ENCODE measurements at regions not wholly inside any gene's neighbourhood (a gene's known extent, or its start where the extent isn't known, plus 50 kb on each side); places are given as distances from the start of the nearest gene placed in this dataset.

DNA sequence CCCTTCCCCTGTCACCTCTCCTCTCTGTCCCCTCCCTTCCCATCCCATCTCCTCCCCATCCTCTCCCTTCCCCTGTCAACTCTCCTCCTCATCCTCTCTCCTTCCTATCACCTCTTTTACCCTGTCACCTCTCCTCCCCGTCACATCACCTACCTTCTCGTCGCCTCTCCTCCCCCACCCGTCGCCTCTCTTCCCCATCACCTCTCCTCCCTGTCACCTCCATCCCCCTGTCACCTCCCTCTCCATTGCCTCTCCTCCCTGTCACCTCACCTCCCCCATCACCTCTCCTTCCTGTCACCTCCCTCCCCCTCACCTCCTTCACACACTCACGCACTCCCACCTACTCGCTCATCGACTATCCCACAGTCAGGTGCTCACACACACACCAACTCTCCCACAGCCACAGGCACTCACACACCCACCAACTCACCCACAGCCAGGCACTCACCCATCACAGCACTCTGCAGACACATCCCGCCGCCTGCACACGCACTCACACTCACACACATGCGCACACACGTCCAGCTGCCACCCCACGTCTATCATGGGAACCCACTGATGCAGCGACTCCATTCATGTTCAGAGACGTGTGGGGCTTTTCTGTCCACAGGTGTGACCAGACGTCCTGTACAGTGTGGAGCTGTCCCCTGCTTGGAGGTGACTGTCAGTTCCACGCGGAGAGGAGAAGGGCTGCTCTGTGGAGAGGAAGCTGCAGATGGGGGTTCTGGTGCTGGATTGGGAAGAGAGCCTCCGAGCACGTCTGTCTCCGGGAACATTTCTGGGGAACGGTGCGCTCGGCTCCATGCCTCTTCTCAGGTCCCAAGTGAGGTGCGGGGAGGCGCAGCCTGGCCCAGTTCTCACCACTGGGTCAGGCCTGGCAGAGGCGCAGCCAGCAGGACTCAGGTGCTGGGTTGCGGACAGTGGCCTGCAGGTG lies 184.3 kb downstream of the TTLL2 start:
- no peak for ATAC-seq

DNA sequence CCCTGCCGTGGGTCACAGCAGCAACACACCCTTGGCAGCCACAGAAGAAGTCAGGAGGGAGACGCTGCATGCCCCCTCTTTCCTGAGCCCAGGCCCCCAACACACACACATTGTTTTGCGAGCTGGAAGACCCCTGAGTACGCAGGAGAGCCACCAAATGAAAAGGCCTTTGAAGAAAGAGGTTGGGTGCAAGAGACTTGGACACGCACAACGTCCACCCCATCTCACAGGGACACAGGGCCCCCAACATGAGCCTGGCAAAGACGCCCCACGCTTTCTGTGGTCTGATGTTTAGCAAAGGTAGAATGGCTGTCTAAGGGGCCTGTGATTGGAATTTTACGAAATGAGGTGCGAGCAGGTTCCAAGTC lies 185.0 kb downstream of the TTLL2 start:
- Mint-ChIP-seq H3K36me3 (ENCODE audit: low read depth) (no peaks in the 10 kb centered on the region), H3K27me3 (peaks cover 24% of the 10 kb centered on the region), H3K27ac (no peak overlapping the region), H3K9me3 (no peaks in the 10 kb centered on the region), H3K4me3 (no peak overlapping the region), H3K4me1 (no peaks in the 10 kb centered on the region)
- no peak for DNase-seq
- no peak for ATAC-seq

More for the DNA sequence above, 184.3 kb downstream of the TTLL2 start:
- Mint-ChIP-seq H3K4me3 (no peak overlapping the region), H3K36me3 (ENCODE audit: low read depth) (no peaks in the 10 kb centered on the region), H3K27ac (no peak overlapping the region), H3K4me1 (no peaks in the 10 kb centered on the region), H3K27me3 (peaks cover 24% of the 10 kb centered on the region), H3K9me3 (no peaks in the 10 kb centered on the region)
- no peak for DNase-seq

DNA sequence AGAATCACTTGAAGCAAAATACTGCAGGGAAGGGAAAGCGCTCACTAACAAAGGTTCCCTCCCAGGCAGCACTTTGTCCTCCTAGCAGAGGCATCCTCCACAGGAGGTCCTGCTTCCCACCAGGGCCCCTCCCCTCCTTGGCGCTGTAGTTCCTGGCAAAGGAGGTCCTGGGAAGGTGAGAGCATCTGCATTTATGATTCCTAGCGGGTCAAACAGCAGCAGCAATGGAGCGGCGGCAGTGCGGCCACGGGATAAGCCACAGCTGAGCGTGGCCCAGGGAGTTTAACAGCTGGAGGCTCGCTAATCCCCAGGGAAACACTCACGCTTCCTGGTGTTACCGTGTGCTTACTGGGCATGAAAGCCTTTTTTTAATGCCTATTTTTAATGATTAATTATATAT lies 185.8 kb downstream of the TTLL2 start:
- Mint-ChIP-seq H3K36me3 (ENCODE audit: low read depth) (no peaks in the 10 kb centered on the region), H3K4me1 (no peaks in the 10 kb centered on the region), H3K27me3 (peaks cover 24% of the 10 kb centered on the region), H3K27ac (no peak overlapping the region), H3K4me3 (no peak overlapping the region), H3K9me3 (no peaks in the 10 kb centered on the region)
- no peak for DNase-seq
- no peak for ATAC-seq

DNA sequence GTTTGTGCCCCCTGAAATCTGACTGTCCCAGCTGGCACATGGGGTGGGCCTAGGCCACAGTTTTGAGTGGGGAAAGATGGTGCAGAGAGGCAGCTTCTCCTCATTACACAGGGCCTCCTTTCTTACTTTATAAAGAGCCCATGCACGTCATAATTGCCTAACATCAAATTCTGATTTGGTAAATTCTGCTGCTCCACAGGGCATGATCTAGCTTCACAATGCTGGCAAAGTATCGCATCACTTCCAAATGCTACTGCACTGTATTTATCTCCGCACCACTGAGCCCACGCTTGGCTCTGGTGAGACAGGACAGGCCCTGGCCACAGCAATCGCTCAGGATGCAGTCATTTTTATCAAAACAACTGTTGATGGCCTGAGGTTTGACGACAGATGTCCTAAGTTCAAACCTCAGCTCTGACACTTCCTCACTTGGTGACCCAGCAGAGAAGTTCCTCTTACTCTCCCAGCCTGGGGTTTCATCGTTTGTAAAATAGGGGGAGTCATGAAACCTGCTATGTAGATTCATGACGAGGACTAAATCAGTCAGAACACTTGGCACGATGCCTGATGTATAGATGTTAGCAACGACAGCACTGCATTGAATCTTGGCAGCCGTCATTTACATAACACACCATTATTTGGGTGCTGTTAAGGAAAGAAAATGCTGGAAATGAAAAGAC lies 187.9 kb downstream of the TTLL2 start:
- Mint-ChIP-seq H3K27me3 (peaks cover 24% of the 10 kb centered on the region), H3K4me3 (no peak overlapping the region), H3K9me3 (no peaks in the 10 kb centered on the region), H3K27ac (no peak overlapping the region), H3K4me1 (no peaks in the 10 kb centered on the region), H3K36me3 (ENCODE audit: low read depth) (no peaks in the 10 kb centered on the region)
- ATAC-seq (no peak), DNase-seq (no peak)

DNA sequence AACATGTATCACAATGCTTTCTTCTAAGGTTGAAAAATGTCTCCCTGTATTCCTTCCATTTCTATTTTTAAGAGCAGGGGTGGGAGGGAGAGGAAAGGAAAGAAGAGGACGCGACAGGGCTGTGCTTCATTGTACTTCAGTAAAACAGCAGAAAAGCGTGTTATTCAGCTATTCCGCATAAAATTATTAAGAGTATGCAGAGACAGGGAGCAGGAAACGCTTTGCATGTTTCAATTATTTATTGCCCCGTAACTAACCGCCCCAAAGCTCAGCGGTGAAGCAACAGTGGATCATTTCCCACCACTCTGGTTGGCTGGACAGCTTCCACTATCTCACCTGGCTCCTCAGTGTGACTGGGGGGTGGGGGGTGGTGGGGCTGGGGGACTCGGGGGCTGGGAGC lies 188.9 kb downstream of the TTLL2 start:
- H3K27me3 Mint-ChIP-seq = peaks cover 24% of the 10 kb centered on the region
- H3K27ac Mint-ChIP-seq = no peak overlapping the region
- no peaks in the 10 kb centered on the region for H3K36me3 Mint-ChIP-seq (ENCODE audit: low read depth)
- H3K9me3 Mint-ChIP-seq = no peaks in the 10 kb centered on the region
- DNase-seq = no peak
- ATAC-seq = no peak
- no peak overlapping the region for H3K4me3 Mint-ChIP-seq
- H3K4me1 Mint-ChIP-seq = no peaks in the 10 kb centered on the region

DNA sequence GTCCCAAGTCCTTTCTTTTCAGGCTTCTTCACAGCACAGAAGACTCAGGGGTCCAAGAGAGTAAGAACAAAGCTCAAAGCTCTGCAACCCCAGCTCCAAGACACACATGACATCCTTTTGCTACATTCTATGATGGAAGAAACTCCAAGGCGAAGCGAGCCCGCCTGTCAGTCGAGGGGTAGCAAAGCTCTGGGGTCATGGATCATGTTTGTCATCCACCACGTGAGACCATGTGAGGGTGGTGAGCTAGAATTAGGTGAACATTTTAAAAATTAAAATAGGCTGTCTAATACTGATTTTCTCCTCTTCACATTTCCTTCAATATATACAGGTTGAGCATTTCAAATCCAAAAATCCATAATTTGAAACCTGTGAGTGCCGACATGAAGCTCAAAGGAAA lies 189.6 kb downstream of the TTLL2 start:
- Mint-ChIP-seq H3K9me3 (no peaks in the 10 kb centered on the region), H3K4me3 (no peak overlapping the region), H3K4me1 (no peaks in the 10 kb centered on the region), H3K27ac (no peak overlapping the region), H3K27me3 (peaks cover 21% of the 10 kb centered on the region), H3K36me3 (ENCODE audit: low read depth) (no peaks in the 10 kb centered on the region)
- ATAC-seq (no peak), DNase-seq (no peak)

DNA sequence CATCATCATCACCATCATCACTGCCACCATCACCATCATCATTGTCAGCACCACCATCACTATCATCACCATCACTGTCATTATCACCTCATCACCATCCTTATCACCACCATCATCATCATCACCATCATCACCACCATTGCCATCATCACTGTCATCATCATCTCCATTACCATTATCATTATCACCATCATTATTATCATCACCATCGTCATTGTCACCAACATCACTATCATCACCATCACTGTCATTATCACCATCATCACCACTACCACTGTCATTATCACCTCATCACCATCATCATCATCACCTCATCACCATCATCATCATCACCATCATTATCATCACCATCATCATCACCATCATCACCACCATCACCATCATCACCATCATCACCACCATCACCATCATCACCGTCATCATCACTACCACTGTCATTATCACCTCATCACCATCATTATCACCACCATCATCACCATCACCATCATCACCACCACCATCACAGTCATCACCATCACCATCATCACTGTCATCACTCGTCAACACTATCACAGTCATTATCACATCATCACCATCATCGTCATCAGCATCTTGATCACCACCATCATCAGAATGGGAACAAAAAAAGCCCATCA lies 191.1 kb downstream of the TTLL2 start:
- no peak for DNase-seq
- H3K9me3 Mint-ChIP-seq = no peaks in the 10 kb centered on the region
- no peak overlapping the region for H3K4me3 Mint-ChIP-seq
- H3K27me3 Mint-ChIP-seq = peaks cover 21% of the 10 kb centered on the region
- no peak overlapping the region for H3K27ac Mint-ChIP-seq
- ATAC-seq = no peak
- no peaks in the 10 kb centered on the region for H3K4me1 Mint-ChIP-seq
- no peaks in the 10 kb centered on the region for H3K36me3 Mint-ChIP-seq (ENCODE audit: low read depth)

DNA sequence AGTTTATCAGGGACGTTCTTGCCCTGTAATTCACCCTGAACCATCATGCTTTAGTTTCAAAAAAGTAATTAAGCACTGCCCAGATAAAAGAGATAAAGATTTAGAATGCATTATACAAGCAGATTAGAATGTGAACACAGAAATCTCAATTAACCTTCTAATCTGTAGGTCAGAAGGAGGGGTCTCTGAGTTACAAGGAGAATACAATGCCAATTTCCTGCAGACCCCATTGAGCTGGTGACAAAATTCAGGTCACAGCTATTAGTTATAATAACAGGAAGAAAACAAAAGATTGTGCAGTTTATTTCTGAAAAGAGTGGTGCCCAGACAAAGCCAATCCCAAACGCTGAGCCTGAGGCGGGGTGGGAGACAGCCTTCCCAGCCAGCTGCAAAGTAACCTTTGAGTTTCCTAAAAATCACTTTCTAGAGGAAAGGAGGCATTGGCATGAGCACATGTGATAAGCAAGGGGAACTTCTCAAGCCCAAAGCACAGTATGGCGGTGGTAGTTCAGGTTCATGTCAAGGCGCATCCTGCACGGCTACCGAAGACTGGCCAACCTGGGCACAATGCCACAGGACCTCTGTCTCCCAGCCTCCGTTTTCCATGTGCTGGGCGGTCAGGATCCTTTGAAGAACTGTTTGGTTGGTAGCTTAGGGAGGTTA lies 192.5 kb downstream of the TTLL2 start:
- Mint-ChIP-seq H3K36me3 (ENCODE audit: low read depth) (no peaks in the 10 kb centered on the region), H3K9me3 (no peaks in the 10 kb centered on the region), H3K27me3 (peaks cover 14% of the 10 kb centered on the region), H3K4me1 (no peaks in the 10 kb centered on the region), H3K4me3 (no peak overlapping the region), H3K27ac (no peak overlapping the region)
- no peak for ATAC-seq
- DNase-seq = no peak

DNA sequence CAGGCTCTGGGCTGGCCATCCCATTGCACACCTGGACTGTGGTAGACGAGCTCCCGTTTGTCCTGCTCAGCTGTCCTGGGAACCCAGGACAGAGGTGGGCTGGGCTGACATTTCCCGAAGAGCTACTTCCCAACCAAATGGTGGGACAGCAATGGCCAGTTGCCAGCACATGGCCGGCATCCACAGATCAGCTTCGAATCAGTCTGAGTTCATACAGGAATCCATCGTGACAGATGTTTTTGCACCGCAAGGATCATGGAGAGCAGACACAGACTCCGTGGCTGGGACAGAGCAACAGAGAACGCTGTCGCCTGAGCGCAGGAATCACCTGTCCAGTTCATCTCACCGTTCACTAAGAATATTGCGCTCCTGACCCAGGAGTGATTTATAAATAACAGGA lies 198.5 kb downstream of the TTLL2 start:
- Mint-ChIP-seq H3K27me3 (no peaks in the 10 kb centered on the region), H3K36me3 (ENCODE audit: low read depth) (no peaks in the 10 kb centered on the region), H3K4me3 (no peak overlapping the region), H3K9me3 (no peaks in the 10 kb centered on the region), H3K27ac (no peak overlapping the region), H3K4me1 (no peaks in the 10 kb centered on the region)
- ATAC-seq (no peak), DNase-seq (no peak)

DNA sequence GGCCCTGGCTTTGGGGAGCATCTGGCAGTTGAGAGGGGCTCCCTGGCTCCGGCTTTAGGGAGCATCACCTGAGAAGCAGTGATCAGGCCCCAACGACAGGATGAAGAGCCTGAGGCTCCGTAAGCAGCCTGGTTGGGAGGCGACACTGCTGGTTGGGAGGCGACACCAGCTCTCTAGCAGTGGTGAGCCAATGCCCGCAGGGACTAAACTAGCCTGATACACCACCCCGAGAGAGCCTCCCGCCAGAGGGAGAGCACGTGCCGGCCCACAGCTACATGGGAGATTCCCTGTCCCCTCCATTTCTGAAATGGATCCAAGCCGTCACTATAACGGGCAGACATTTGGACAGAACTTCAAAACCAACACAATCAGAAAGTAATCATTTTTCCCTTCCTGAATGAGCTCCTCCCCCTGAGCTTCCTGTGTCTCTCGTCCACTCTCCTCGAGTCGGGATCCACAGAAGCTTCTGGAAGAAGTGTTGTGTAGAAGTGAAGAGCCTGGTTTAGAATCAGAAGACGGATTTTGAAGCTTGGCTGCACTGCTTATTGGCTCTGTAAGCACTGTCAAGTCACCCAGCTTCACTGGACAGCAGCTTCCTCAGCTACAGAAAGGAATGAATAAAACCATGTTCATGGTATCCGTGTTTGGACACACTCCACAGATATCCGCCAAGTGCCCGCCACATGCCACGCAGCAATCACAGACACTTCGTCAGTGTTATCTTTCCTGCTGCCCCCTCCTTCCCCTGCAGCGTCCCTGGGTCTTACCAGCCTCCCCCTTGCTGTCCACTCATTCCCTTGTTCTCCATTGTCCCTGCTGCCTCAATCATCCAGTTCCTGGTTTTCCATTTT lies 199.6 kb downstream of the TTLL2 start:
- H3K9me3 Mint-ChIP-seq = no peaks in the 10 kb centered on the region
- H3K4me1 Mint-ChIP-seq = no peaks in the 10 kb centered on the region
- DNase-seq (no peak), ATAC-seq (no peak)
- H3K27me3 Mint-ChIP-seq = peaks cover 4% of the 10 kb centered on the region
- H3K36me3 Mint-ChIP-seq (ENCODE audit: low read depth) = no peaks in the 10 kb centered on the region
- no peak overlapping the region for H3K27ac Mint-ChIP-seq
- no peak overlapping the region for H3K4me3 Mint-ChIP-seq

DNA sequence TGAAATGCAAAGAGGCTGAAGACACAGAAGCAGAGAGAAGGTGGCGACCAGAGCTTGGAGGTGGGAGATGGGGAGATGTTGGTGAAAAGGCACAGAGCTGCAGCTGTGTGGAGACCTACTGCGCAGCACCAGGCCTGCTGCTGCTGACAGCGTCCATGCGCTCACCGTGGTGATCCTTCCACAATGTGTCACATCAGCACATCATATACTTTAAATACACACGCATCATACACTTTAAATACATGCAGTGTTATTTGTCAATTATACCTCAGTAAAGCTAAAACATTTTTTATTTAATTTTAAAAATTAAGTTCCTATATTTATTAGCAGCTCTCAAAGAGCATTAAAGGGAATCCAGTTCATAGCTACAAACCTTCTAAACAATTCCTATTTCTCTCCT lies 200.9 kb downstream of the TTLL2 start:
- H3K27ac Mint-ChIP-seq = no peak overlapping the region
- ATAC-seq = no peak
- no peaks in the 10 kb centered on the region for H3K4me1 Mint-ChIP-seq
- H3K9me3 Mint-ChIP-seq = no peaks in the 10 kb centered on the region
- H3K36me3 Mint-ChIP-seq (ENCODE audit: low read depth) = no peaks in the 10 kb centered on the region
- peaks cover 4% of the 10 kb centered on the region for H3K27me3 Mint-ChIP-seq
- DNase-seq = no peak
- H3K4me3 Mint-ChIP-seq = no peak overlapping the region

DNA sequence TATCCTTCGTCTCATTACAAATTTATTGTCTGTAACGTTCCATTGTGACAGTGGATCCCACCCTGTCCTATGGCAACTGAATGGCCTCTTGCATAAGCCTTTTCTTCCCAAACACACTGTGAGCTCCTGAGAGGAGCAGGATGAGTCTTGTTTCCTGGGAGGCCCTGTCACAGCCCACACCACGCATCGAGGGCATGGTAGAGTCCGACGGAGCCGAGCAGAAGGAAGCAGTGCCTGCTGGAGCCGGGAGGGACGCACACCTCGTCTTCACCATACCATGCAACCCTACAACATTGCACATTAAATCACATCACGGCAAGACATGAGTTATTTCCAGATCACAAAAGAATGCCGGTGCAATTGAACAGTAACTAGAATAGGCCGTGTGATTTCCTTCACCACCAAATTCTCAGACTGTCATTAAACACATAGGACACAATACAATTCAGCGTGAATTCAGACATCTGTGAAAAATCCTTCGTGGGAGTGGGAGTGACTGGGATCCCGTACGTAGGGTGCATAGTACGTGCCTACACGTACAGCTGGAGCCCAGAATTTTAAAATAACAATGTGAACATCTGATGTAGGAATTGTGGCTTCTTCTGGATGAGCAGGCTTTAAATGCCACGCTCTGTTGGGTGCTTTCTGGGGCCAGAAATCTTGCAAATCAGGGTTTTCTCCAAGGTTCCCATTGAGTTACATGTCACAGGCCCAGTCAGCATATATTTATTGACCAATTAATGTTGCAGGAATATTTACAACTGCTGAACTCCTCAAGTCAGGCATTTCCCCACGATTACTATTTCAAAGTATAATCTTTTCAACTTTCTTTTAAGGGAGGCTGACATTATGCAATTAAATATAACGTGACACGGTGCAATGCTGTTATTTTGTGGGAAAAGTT lies 201.8 kb downstream of the TTLL2 start:
- no peaks in the 10 kb centered on the region for H3K9me3 Mint-ChIP-seq
- H3K27ac Mint-ChIP-seq = no peak overlapping the region
- DNase-seq (no peak), ATAC-seq (no peak)
- peaks cover 8% of the 10 kb centered on the region for H3K27me3 Mint-ChIP-seq
- H3K36me3 Mint-ChIP-seq (ENCODE audit: low read depth) = no peaks in the 10 kb centered on the region
- no peaks in the 10 kb centered on the region for H3K4me1 Mint-ChIP-seq
- no peak overlapping the region for H3K4me3 Mint-ChIP-seq

DNA sequence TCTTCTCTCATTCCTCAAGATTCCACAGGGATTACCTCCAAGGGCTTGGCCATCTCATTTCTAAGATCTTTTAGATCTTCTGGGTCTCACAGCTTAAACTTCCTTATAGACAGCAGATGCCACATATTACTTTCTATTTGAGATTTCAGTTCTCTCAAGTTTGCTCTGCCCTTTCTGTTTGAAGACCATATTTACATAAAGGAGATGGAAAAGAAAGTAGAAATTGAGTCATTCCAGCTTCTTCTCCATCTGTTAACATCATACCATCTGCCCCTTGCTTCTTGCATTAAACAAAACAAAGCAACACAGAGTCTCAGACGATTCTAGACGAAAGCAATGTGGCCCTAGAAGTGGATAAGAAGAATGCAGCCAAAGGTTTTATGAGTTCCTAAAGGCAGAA lies 203.4 kb downstream of the TTLL2 start:
- Mint-ChIP-seq H3K36me3 (ENCODE audit: low read depth) (no peaks in the 10 kb centered on the region), H3K27ac (no peak overlapping the region), H3K9me3 (no peaks in the 10 kb centered on the region), H3K4me1 (no peaks in the 10 kb centered on the region), H3K4me3 (no peak overlapping the region), H3K27me3 (peaks cover 9% of the 10 kb centered on the region)
- DNase-seq (no peak), ATAC-seq (no peak)

Measured in activated naive CD8-positive, alpha-beta T cell treated with anti-CD3 and anti-CD28 coated beads, Interleukin-2, amount 50 U/mL, for 24 hours (primary cell).